Activated CD4-positive, alpha-beta T cell treated with anti-CD3 and anti-CD28 coated beads, Interleukin-2, amount 50 U/mL, for 4 hours (primary cell): ENCODE measurements at regions not wholly inside any gene's neighbourhood (a gene's known extent, or its start where the extent isn't known, plus 50 kb on each side); places are given as distances from the start of the nearest gene placed in this dataset.
"Not testable (repeated sequence)": the region's sequence is repeated elsewhere in the genome, so short reads cannot be mapped to it uniquely, and the experiment has no call there.

Source experiments
- DNase-seq, 2 experiments: peaks; one replicate each; pipeline ENCODE4 v3.0.0-alpha.2; 2020

DNA sequence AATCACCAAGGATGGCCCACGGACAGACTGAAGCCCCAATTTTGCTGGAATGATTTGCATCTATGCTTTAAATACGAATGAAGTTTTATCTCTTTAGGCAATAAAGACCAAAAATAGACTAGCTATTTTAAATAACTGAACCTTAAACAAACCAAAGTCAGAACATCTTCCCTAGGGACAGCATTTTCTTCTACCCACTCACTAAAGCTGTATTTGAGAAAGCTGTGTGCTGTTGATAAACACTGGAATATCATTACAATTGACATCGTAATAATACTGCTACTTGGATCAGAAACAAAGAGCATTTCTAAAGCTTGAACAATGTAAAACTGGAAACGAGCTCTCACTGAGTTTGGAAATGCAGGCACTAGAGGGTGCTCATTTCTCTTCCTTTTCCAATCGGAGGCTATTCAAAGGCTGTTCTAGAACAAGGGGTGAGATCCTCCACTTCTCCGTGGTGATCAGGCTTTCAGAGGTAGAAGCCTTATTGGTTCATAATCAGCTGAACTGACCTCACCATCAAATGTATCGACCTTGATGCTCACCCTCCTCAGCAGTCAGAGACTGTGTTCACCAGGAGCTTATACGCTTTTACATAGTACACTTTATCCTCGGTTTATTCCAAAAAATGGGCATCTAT is 225.3 kb upstream of the PRSS1 start:
- DNase-seq = no peak

DNA sequence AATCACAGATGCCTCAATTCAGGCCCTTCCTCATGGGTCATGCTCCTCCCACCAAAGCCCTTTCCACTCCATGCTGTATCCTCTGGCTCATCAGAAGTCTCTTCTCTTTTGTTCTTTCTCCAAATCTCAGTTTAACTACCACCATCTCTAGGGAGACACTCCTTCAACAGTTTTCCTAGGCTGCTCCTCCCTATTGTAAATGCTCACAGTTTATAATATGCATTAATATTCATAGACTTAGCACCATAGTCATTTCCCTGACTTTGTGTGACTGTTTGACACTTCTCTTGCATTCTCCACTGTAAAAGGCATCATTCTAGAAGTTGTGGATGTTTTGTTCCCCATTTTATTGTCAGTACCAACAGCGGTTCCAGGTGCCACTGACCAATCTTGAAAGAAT is 226.5 kb upstream of the PRSS1 start:
- DNase-seq = no peak

DNA sequence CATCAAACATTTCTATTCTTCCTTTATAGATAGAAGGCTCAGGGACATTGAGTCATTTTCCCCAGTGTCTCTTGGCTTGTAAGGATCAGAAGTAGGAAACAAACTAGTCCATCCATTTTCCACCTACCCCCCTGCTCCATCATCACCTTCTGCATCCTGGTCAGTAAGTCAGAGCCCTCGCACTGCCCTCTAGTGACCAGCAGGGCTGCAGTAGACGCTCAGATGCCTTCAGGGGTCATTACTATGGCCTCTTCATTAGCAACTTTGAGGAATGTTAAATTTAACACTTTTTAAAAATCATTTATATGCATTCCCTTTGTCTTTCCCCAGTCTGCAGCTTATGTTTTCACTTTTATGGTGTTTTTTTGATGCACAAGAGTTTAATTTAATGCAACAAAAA is 228.4 kb upstream of the PRSS1 start:
- not testable (repeated sequence) for DNase-seq

DNA sequence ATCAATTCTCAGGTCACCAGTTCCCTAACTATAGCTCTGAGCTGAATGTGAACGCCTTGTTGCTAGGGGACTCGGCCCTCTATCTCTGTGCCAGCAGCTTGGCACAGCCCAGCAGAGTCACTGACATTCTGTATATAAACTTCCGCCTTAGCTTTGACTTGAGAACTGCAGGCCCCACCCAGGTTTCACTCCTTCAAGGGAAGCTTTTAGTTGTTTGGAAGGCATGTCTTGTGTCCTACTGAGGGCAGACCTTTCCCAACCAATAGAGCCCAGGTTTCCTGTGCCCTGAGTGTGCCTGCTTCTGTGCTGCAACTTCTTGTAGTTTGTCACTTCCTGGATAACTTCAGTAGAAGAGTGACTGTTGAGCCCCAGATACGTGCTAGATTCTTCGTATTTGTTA is 228.8 kb upstream of the PRSS1 start:
- not testable (repeated sequence) for DNase-seq

DNA sequence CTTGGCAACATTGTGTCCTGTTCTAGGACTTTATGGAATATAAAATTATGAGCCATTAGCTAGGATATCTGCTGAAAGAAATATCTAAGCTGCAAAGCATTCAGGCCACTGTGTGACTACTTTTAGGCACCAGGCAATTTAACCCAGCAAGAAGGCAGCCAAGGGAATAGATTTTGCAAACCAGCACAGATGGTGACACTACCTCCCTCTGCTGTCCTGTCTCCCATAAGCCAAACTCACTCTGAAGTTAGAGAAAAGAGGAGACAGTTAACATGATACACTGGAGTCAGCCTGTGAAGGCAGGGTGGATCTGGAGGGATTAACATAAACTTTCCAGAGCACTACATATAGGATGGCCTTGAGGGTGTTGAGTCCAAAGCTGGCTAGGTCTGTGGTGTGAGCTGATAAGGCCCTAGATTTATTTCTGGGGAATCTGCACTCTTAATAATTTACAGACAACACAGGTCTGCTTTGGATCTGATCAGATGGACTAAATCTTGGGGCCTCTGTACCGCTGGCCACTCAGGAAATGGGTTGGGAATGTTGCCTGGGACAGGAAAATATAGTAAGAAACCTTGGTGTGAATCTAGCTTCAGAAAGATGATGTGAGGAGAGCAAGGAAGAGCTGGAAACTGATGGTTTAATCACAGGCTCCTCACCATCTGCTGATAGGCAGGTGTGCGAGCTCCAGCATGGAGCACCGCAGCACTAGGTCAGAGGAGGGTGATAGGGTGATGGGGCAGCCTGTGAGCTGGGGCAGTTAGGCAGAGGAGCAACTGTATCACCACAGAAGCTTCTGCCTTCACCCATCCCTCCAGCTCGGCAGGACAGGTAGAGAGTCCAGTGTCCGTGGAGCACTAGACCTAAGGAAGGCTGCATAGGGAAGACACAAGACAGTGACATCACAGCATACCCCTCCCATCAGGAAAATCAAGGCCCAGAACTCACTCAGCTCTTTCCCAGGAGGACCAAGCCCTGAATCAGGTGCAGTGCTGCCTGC is 229.9 kb upstream of the PRSS1 start:
- DNase-seq = no peak

DNA sequence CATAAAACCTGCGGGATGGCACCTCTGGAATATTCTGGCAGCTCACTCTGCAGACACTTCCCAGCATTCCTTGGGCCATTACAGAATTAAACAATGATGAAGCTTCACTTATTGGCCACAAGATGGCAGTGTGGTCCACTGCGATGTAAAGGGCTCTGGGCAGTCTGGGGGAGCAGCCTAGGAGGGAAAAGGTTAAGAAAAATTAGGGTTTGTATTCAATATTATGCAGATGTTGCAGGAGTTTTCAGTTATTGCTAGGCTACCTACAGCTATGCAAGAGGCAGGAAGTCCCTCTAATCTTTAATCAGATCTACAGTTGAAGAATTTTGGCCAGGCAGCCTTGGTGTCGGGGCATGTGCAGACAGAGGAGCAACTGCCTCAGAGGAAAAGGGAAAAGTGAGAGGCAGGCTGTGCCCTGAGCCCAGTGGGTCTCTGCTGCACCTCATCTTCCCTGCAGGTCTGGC is 233.2 kb upstream of the PRSS1 start:
- no peak for DNase-seq

DNA sequence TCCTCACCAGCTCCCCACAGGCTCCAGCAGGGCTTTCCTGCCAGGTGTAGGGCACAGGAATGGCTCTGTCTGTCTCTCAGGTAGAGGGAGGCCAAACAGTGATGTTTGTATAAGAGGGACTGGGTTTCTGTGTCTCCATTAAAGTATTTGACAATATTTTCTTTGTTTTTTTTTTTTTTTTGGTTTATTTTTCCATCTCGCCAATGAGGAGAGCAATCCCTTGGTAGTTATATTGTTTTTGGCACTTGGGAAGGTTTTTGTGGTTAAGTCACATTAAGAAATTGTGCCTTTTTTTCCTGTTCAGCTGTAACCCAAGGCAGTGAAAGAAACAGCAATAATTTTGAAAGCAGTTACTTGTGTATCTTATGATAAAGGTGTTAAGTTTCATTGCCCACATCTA is 234.6 kb upstream of the PRSS1 start:
- not testable (repeated sequence) for DNase-seq

DNA sequence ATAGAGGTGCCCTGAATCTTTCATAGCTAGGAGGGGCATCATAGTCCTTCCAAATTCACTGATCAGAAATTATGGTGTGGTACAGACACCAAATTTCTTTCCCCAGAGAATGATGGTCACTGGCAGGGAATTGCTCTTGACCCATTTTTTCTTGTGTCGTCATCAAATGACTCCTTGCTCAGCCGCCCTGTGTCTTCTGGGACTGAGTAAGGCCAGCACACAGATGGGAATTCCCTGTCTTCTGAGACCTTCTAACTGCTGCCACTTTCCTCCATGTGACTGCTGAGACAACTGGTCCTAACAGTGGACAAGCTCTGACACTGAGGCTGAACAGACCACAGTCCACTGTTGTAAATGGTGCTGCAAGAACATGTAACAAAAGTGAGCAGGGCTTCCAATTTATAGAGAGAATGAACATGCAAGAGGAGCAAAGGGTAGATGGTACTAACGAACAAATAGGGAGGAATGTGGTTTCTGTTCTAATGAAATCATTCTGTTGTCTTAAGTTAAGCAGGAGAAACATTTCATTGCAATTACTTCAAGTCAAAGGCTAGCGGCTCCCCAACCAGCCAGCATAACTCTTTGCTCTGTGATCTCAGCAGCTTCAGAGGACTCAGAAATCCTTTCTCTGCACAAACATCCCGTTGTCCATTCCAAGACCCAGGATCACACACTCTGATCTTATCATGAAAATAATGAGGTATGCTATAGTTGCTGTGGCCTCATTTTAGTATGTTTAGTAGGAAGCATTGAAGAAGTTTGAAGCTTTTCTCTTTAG is 235.9 kb upstream of the PRSS1 start:
- no peak for DNase-seq

DNA sequence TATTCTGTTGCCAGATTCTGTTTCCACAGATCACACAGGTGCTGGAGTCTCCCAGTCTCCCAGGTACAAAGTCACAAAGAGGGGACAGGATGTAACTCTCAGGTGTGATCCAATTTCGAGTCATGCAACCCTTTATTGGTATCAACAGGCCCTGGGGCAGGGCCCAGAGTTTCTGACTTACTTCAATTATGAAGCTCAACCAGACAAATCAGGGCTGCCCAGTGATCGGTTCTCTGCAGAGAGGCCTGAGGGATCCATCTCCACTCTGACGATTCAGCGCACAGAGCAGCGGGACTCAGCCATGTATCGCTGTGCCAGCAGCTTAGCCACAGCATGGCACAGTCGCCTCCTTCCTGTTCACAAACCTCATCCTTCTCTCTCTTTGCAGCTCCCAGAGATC is 237.5 kb upstream of the PRSS1 start:
- no peak for DNase-seq

DNA sequence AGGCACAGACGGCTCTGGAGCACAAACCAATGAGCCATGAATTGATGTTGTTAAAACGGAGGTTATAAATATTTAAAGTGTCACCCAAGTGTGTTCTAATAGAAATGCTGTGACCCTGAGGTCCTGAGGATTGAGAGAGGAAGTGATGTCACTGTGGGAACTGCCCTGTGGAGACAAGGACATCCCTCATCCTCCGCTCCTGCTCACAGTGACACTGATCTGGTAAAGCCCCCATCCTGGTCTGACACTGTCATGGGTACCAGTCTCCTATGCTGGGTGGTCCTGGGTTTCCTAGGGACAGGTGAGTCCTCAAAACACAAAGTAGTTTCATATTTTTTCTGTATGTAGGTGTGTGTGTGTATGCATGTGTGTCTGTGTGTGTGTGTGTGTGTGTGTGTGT is 237.9 kb upstream of the PRSS1 start:
- no peak for DNase-seq

DNA sequence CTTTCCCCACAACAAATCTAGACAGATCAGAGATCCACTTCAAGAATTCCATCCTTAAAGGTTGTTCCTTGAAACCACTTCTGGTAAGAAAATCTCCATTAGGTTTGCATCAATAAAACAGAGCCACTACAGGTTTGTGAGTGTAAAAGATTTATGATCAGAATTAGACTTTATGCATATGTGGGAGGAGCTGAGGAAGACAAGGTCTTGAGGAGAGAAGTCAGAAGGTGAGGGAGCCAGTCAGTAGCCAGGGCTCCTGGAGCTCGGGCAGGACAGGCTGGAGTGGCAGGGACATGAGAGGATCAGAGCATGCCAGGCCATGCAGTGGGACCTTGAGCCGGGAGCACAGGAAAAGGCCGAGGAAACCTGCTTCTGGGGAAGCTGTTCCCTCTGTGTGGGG is 240.0 kb upstream of the PRSS1 start:
- not testable (repeated sequence) for DNase-seq

DNA sequence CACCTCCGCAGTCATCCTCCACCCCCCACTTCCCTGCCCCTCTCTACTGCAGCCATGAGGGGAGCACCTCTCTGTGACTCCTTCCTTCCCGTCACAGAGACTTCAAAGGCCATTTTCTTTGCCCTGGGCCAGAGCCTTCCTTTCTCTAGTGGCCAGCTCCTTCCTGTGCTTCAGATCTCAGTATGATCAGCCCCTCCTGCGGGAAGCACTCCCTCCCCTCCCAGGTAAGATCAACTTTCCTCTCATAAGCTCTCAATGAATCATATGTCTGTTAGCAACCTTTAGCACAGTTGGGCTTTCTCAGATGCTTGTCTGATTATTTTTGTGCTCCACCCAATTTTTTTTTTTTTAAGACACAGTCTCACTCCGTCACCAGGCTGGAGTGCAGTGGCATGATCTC is 241.0 kb upstream of the PRSS1 start:
- DNase-seq = no peak

DNA sequence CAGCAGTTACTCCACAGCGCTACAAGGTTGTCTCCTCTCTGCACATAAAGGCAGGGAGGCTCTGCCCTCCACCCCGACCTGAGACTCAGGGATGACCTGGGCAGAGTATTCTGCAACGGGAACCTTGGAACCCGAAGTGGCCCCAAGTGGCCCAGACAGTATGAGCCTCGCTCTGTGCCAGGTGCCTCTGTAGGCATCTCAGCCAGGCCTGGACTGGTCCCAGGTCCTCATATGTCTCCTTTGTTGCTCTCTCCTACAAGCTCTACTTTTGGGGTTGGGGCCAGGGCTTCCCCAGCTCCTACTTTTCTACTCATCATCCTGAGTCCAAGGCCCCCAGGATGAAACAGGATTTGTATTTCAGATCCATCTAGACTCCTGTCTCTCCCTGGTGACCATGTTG is 241.5 kb upstream of the PRSS1 start:
- no peak for DNase-seq

DNA sequence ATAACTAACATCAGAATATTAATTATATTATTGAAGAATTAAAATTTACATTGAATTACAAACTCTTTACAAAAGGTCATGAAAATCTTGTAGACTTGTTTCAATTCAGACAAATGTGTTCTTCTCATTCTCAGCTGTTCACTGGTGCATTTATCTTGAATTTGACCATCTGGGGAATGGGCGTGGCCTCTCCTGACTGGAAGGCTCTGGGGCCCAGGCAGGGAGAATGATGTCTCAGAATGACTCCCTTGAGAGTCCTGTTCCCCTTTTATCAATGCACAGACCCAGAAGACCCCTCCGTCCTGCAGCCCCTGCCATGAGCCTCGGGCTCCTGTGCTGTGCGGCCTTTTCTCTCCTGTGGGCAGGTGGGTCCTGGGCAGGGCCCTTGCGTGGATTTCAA is 242.2 kb upstream of the PRSS1 start:
- DNase-seq = not testable (repeated sequence)

DNA sequence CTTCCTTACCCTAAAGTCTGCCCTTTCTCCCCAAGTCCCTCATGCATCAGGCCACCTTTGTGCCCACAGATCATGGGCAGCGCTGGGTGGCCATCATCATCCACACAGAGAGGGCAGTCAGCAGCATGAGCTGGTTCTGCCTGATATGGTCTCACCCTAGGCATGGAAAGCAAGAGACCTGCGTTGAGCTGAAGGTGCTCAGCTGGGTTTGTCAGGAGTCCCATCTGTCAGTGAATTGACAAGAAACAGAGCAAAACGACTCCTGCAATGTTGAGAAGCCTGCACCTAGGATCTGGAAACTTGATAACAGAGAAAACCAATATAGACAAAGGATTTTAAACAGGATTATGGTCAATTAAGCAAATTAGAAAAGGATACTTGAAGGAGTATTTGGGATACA is 242.7 kb upstream of the PRSS1 start:
- DNase-seq = no peak

DNA sequence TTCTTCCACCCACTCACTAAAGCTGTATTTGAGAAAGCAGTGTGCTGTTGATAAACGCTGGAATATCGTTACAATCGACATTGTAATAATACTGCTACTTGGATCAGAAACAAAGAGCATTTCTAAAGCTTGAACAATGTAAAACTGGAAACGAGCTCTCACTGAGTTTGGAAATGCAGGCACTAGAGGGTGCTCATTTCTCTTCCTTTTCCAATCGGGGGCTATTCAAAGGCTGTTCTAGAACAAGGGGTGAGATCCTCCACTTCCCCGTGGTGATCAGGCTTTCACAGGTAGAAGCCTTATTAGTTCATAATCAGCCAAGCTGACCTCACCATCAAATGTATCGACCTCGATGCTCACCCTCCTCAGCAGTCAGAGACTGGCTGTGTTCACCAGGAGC is 245.3 kb upstream of the PRSS1 start:
- not testable (repeated sequence) for DNase-seq

DNA sequence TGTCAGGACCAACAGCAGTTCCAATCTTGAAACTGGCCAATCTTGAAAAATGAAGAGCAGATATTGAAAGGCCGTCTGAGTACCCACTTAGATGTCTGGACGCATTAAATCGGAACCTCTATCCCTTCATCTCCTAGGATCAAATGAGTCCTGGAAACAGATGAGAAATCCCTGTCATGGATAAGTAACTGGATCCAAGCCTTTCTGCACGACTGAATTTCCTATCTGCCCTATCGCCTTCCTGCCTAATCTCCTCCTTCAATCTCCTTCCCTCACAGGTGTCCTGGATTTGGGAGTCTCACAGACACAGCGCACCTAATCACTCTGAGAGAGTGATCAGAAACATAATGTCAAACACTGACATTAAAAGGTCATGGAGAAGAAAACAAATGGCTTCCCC is 245.2 kb upstream of the PRSS58 start:
- DNase-seq = no peak

DNA sequence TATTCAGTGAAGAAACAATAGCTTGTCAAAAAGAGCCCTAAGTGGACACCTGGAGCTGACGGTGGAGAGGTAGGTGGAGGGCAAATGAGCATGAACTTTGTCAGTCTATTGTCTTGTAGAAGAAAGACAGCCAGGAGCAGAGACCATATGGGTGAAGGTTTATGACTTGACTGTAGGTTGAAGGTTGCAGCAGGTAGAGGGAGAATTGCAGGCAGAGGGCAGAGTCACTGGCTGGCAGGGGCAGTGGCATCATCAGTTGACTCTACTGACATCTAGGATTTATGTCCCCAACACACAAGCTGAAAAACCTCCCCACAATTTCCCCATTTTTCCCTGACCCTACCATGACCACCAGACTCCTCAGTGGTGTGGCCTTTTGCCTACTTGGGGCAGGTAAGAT is 243.6 kb upstream of the PRSS58 start:
- no peak for DNase-seq

DNA sequence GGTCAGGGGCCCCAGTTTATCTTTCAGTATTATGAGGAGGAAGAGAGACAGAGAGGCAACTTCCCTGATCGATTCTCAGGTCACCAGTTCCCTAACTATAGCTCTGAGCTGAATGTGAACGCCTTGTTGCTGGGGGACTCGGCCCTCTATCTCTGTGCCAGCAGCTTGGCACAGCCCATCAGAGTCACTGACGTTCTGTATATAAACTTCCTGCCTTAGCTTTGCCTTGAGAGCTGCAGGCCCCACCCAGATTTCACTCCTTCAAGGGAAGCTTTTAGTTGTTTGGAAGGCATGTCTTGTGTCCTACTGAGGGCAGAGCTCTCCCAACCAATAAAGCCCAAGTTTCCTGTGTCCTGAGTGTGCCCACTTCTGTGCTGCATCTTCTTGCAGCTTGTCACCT is 242.5 kb upstream of the PRSS58 start:
- no peak for DNase-seq

DNA sequence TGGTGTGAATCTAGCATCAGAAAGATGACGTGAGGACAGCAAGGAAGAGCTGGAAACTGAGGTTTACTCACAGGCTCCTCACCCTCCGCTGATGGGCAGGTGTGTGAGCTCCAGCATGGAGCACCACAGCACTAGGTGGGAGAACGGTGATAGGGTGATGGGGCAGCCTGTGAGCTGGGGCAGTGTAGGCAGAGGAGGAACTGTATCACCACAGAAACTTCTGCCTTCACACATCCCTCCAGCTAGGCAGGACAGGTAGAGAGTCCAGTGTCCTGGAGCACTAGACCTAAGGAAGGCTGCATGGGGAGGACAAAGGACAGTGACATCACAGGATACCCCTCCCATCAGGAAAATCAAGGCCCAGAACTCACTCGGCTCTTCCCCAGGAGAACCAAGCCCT is 241.8 kb upstream of the PRSS58 start:
- DNase-seq = no peak

DNA sequence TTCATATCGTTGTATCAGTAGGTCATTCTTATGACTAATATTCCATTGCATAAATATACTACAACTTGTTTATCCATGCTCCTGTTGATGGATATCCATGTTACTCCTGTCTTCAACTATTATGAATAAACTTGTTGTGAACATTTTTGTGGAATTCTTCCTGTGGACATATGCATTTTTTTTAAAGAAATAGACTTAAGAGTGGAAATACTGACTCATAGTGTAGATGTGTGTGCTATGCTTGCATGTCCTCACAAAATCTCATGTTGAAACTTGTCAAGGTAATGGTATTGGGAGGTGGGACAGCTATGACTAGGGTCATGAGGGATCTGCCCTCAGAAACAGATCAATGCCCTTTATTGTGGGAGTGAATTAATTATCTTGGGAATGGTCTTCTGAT is 240.5 kb upstream of the PRSS58 start:
- DNase-seq = no peak

DNA sequence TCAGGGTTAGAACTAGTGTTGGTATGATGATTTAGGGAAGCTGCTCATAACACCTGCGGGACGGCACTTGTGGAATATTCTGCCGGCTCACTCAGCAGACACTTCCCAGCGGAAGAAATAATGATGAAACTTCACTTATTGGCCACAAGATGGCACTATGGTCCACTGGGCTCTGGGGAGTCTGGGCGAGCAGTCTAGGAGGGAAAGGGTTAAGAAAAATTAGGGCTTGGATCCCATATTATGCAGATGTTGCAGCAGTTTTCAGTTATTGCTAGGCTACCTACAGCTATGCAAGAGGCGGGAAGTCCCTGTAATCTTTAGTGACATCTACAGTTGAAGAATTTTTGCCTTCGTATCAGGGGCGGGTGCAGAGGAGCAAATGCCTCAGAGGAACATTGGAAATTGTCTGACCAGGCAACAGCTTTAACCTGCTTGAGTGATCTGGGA is 238.7 kb upstream of the PRSS58 start:
- no peak for DNase-seq

DNA sequence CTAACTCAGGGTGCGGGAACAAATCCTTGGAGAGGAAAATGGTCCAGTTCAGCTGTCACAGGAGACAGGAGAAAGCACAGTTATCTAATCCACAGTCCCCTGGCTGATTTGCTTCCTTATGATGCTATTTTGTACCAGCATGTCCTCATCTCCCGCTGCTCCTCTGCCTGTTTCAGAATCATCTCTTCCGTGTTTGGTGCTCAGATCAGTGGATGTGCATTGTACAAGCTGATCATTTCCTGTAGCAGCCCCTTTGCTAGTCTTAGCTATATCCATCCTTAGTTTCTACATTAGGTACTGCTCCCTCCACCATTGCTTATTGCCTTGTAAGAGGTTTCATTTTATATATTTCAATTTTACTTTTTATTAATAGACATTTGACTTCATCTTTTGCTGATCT is 238.0 kb upstream of the PRSS58 start:
- not testable (repeated sequence) for DNase-seq
